H9 (cell line): ENCODE measurements at regions not wholly inside any gene's neighbourhood (a gene's known extent, or its start where the extent isn't known, plus 50 kb on each side); places are given as distances from the start of the nearest gene placed in this dataset.

Experiments used
- DNase-seq: peaks from one replicate; pipeline ENCODE4 v3.0.0-alpha.2; 2017
- H2AFZ ChIP-seq: one replicate; pipeline ENCODE4 v1.6.1; 2013; ENCODE audit warnings: mild to moderate bottlenecking, low read length, control low read depth, moderate library complexity
- H2AK5ac ChIP-seq: 2 replicates; pipeline ENCODE4 v1.6.1; 2013; ENCODE audit warnings: low read length, control low read depth, mixed read lengths; ENCODE audit not compliant: insufficient read length
- H2BK120ac ChIP-seq: one replicate; pipeline ENCODE4 v1.6.1; 2013; ENCODE audit warnings: low read depth, mild to moderate bottlenecking, low read length, control low read depth, inconsistent platforms; ENCODE audit not compliant: poor library complexity, severe bottlenecking
- H2BK12ac ChIP-seq: 2 replicates; pipeline ENCODE4 v1.6.1; 2013; ENCODE audit warnings: low read length, control low read depth, mixed read lengths, low read depth; ENCODE audit not compliant: insufficient read length
- H2BK15ac ChIP-seq: 2 replicates; pipeline ENCODE4 v1.6.1; 2013; ENCODE audit warnings: low read depth, low read length, control low read depth
- H2BK20ac ChIP-seq: one replicate; pipeline ENCODE4 v1.6.1; 2013; ENCODE audit warnings: low read depth, mild to moderate bottlenecking, low read length, control low read depth, inconsistent platforms; ENCODE audit not compliant: poor library complexity, severe bottlenecking
- H2BK5ac ChIP-seq: 2 replicates; pipeline ENCODE4 v1.6.1; 2013; ENCODE audit warnings: low read length, control low read depth, mixed read lengths; ENCODE audit not compliant: insufficient read length
- H3K14ac ChIP-seq: 2 replicates; pipeline ENCODE4 v1.6.1; 2013; ENCODE audit warnings: low read length, control low read depth; ENCODE audit not compliant: insufficient read depth
- H3K18ac ChIP-seq: 2 replicates; pipeline ENCODE4 v1.6.1; 2013; ENCODE audit warnings: low read depth, mild to moderate bottlenecking, mixed read lengths, low read length, control low read depth; ENCODE audit not compliant: insufficient read length
- H3K23ac ChIP-seq: 2 replicates; pipeline ENCODE4 v1.6.1; 2013; ENCODE audit warnings: low read length, control low read depth, mixed read lengths, low read depth; ENCODE audit not compliant: insufficient read length
- H3K23me2 ChIP-seq: 2 replicates; pipeline ENCODE4 v1.6.1; 2013; ENCODE audit warnings: low read depth, mild to moderate bottlenecking, mixed read lengths, low read length, control low read depth; ENCODE audit not compliant: insufficient read length, poor library complexity, severe bottlenecking
- H3K27ac ChIP-seq: 2 replicates; pipeline ENCODE4 v1.5.1; 2013; ENCODE audit warnings: low read length, control low read depth, mixed read lengths, low read depth; ENCODE audit not compliant: insufficient read length
- H3K27me3 ChIP-seq: 2 replicates; pipeline ENCODE4 v1.6.1; 2013; ENCODE audit warnings: low read length, control low read depth, inconsistent platforms; ENCODE audit not compliant: insufficient read depth
- H3K4ac ChIP-seq: 2 replicates; pipeline ENCODE4 v1.6.1; 2013; ENCODE audit warnings: low read depth, mild to moderate bottlenecking, control low read depth, inconsistent platforms, low read length, moderate library complexity
- H3K4me1 ChIP-seq: 2 replicates; pipeline ENCODE4 v1.6.1; 2013; ENCODE audit warnings: low read length, control low read depth, inconsistent platforms; ENCODE audit not compliant: insufficient read depth
- H3K4me2 ChIP-seq: 2 replicates; pipeline ENCODE4 v1.6.1; 2013; ENCODE audit warnings: low read length, control low read depth, mixed read lengths; ENCODE audit not compliant: insufficient read length, insufficient read depth
- H3K56ac ChIP-seq: 2 replicates; pipeline ENCODE4 v1.6.1; 2013; ENCODE audit warnings: low read depth, mild to moderate bottlenecking, mixed read lengths, low read length, control low read depth; ENCODE audit not compliant: insufficient read length
- H3K79me1 ChIP-seq: 2 replicates; pipeline ENCODE4 v1.6.1; 2013; ENCODE audit warnings: low read depth, mild to moderate bottlenecking, moderate library complexity, low read length, control low read depth, inconsistent platforms; ENCODE audit not compliant: insufficient read depth, poor library complexity, severe bottlenecking
- H3K79me2 ChIP-seq: 2 replicates; pipeline ENCODE4 v1.6.1; 2013; ENCODE audit warnings: low read length, control low read depth, inconsistent platforms; ENCODE audit not compliant: insufficient read depth
- H3K9ac ChIP-seq: 2 replicates; pipeline ENCODE4 v1.6.1; 2013; ENCODE audit warnings: low read length, control low read depth, mixed read lengths; ENCODE audit not compliant: insufficient read length; ENCODE audit errors: extremely low read depth
- H3K9me3 ChIP-seq: one replicate; pipeline ENCODE4 v1.6.1; 2013; ENCODE audit warnings: low read depth, low read length, inconsistent platforms; ENCODE audit not compliant: control insufficient read depth
- H3T11ph ChIP-seq: one replicate; pipeline ENCODE4 v1.6.1; 2013; ENCODE audit warnings: mild to moderate bottlenecking, low read length, control low read depth, inconsistent platforms
- H4K20me1 ChIP-seq: one replicate; pipeline ENCODE4 v1.6.1; 2013; ENCODE audit not compliant: control insufficient read depth, insufficient read length, insufficient read depth
- H4K5ac ChIP-seq: 2 replicates; pipeline ENCODE4 v1.6.1; 2013; ENCODE audit warnings: low read depth, mild to moderate bottlenecking, mixed read lengths, low read length, control low read depth; ENCODE audit not compliant: insufficient read length
- H4K8ac ChIP-seq: replicated peaks from 2 replicates; pipeline ENCODE4 v1.6.1; 2013; ENCODE audit warnings: low read length, control low read depth, mixed read lengths, low read depth; ENCODE audit not compliant: insufficient read length
- H4K91ac ChIP-seq: 2 replicates; pipeline ENCODE4 v1.6.1; 2013; ENCODE audit warnings: low read depth, mild to moderate bottlenecking, moderate library complexity, mixed read lengths, low read length, control low read depth; ENCODE audit not compliant: insufficient read length
- H3K27ac Mint-ChIP-seq, 3 experiments: 2 replicates in 2 of 3; 3 replicates in 1 of 3; pipeline ENCODE4 v1.8.0; 2020 to 2021; ENCODE audit warnings: mixed read lengths in 3 of 3, mild to moderate bottlenecking in 1 of 3, moderate library complexity in 1 of 3
- H3K27me3 Mint-ChIP-seq: 2 replicates; pipeline ENCODE4 v1.8.0; 2021; ENCODE audit warnings: low read depth, mild to moderate bottlenecking, moderate library complexity, mixed read lengths
- H3K36me3 Mint-ChIP-seq, 3 experiments: 2 replicates in 2 of 3; 3 replicates in 1 of 3; pipeline ENCODE4 v1.8.0; 2020 to 2021; ENCODE audit warnings: low read depth in 3 of 3, mixed read lengths in 3 of 3; ENCODE audit not compliant: insufficient read depth in 1 of 3
- H3K4me1 Mint-ChIP-seq, 2 experiments: 2 replicates each; pipeline ENCODE4 v1.8.0; 2020; ENCODE audit warnings: mixed read lengths in 2 of 2
- H3K4me3 Mint-ChIP-seq, 2 experiments: 2 replicates in 1 of 2; 3 replicates in 1 of 2; pipeline ENCODE4 v1.8.0; 2020 to 2021; ENCODE audit warnings: mild to moderate bottlenecking in 2 of 2, mixed read lengths in 2 of 2, moderate library complexity in 1 of 2
- H3K9me3 Mint-ChIP-seq, 2 experiments: 2 replicates in 1 of 2; 3 replicates in 1 of 2; pipeline ENCODE4 v1.8.0; 2020; ENCODE audit warnings: mild to moderate bottlenecking in 2 of 2, mixed read lengths in 2 of 2, moderate library complexity in 1 of 2
- CTCF ChIP-seq: fragments of 200-600 bp; sonication (generic); conservative IDR thresholded peaks from 3 replicates; pipeline ENCODE4 v1.8.0; 2021; ENCODE audit warnings: antibody characterized with exemption, mild to moderate bottlenecking
- whole genome bisulfite sequencing: extraction: QIAGEN DNeasy Blood & Tissue Kit; methylation state at CpG from one replicate; pipeline ENCODE4 v1.1.7; 2013; ENCODE audit warnings: missing lambda C conversion rate, low lambda C conversion rate, mixed read lengths; ENCODE audit not compliant: insufficient read length; ENCODE audit errors: extremely low coverage; 5-methylcytosine and 5-hydroxymethylcytosine counted together

DNA sequence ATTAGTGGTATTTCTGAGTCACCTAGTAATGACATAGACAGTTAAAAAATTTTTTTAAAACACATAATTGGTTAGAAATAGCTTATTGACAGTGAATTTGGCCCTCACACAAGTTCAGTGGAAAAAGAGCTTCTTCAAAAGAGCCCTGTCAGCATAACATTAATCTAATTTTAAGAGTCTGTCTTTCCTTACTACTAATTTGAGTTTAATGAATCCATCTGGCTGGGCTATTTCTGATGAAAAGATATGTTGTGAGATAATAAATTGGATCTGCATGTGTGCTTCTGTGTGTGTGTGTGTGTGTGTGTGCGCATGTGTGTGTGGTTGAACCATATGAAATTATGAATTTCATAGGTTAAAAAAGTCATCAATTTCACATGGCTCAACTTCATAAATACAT, 1045.2 kb downstream of the FLRT2 start:
- no peak overlapping the region for H3K14ac ChIP-seq
- H3K4me2 ChIP-seq, result no peak overlapping the region
- no peak overlapping the region for H3K23ac ChIP-seq
- H2BK5ac ChIP-seq, result no peak overlapping the region
- no peak overlapping the region for H3K9ac ChIP-seq
- no peak for DNase-seq
- no peak overlapping the region for H3K27ac Mint-ChIP-seq
- H3K56ac ChIP-seq, result no peak overlapping the region
- no peak overlapping the region for H4K91ac ChIP-seq
- no peaks in the 10 kb centered on the region for H3K4me1 ChIP-seq
- no peaks in the 10 kb centered on the region for H3K79me1 ChIP-seq
- no peak overlapping the region for H2BK12ac ChIP-seq
- no peak overlapping the region for H2AK5ac ChIP-seq
- no peaks in the 10 kb centered on the region for H4K20me1 ChIP-seq
- no peak overlapping the region for H2BK120ac ChIP-seq
- no peaks in the 10 kb centered on the region for H3K9me3 ChIP-seq
- no peak overlapping the region for H3K27ac ChIP-seq
- H2BK20ac ChIP-seq, result no peak overlapping the region
- no peaks in the 10 kb centered on the region for H3K23me2 ChIP-seq
- no peak overlapping the region for H4K5ac ChIP-seq
- H3K4me1 Mint-ChIP-seq, result no peaks in the 10 kb centered on the region
- H3K79me2 ChIP-seq, result no peaks in the 10 kb centered on the region
- H3K4me3 Mint-ChIP-seq, result no peak overlapping the region
- no peak overlapping the region for H3T11ph ChIP-seq
- H2AFZ ChIP-seq, result no peak overlapping the region
- H3K9me3 Mint-ChIP-seq, result no peaks in the 10 kb centered on the region
- no peak overlapping the region for H3K4ac ChIP-seq
- H4K8ac ChIP-seq, result no peak overlapping the region
- no peak overlapping the region for H3K18ac ChIP-seq
- H3K27me3 ChIP-seq, result no peaks in the 10 kb centered on the region
- peaks cover 2% of the 10 kb centered on the region; the same call in 1 of the 2 replicates for H3K27me3 Mint-ChIP-seq
- no peak for TF ChIP-seq CTCF
- H2BK15ac ChIP-seq, result no peak overlapping the region
- no peaks in the 10 kb centered on the region for H3K36me3 Mint-ChIP-seq
- no CpG with 5 or more reads among the region's 1 CpG for WGBS
